ENCODE measurements at regions not wholly inside any gene's neighbourhood (a gene's known extent, or its start where the extent isn't known, plus 50 kb on each side); places are given as distances from the start of the nearest gene placed in this dataset.
A peak's percentile ranks its signal among the peaks of the same experiment; 100 is the strongest.

GRCh38 chr16:76906552-76906951 is 284.4 kb upstream of the MON1B start:
- DNase-seq (ENCODE audit: low read depth): no peak

- peak; percentile 54 for DNase-seq (ENCODE audit: low read depth)
These were observed 280.1 kb upstream of the MON1B start for GRCh38 chr16:76910931-76911330.

- no peak for DNase-seq (ENCODE audit: low read depth)
These were observed 277.9 kb upstream of the MON1B start for GRCh38 chr16:76913046-76913445.

- no peak for DNase-seq (ENCODE audit: low read depth)
These were observed 264.9 kb upstream of the MON1B start for GRCh38 chr16:76926042-76926441.

GRCh38 chr16:76926595-76926994 is 264.4 kb upstream of the MON1B start:
- no peak for DNase-seq (ENCODE audit: low read depth)

- DNase-seq (ENCODE audit: low read depth): no peak
These were observed 259.8 kb upstream of the MON1B start for GRCh38 chr16:76931186-76931585.

- no peak for DNase-seq (ENCODE audit: low read depth)
These were observed 258.3 kb upstream of the MON1B start for GRCh38 chr16:76932541-76933211.

- no peak for DNase-seq (ENCODE audit: low read depth)
These were observed 250.7 kb upstream of the MON1B start for GRCh38 chr16:76940251-76940650.

- no peak for DNase-seq (ENCODE audit: low read depth)
These were observed 249.9 kb upstream of the MON1B start for GRCh38 chr16:76941113-76941512.

GRCh38 chr16:76942089-76942488 is 248.9 kb upstream of the MON1B start:
- DNase-seq (ENCODE audit: low read depth): no peak

GRCh38 chr16:76943921-76944320 is 247.1 kb upstream of the MON1B start:
- no peak for DNase-seq (ENCODE audit: low read depth)

GRCh38 chr16:76946879-76947278 is 244.1 kb upstream of the MON1B start:
- DNase-seq (ENCODE audit: low read depth): peak; percentile 67

- DNase-seq (ENCODE audit: low read depth): no peak
These were observed 243.2 kb upstream of the MON1B start for GRCh38 chr16:76947749-76948148.

GRCh38 chr16:76955629-76956028 is 235.4 kb upstream of the MON1B start:
- no peak for DNase-seq (ENCODE audit: low read depth)

- no peak for DNase-seq (ENCODE audit: low read depth)
These were observed 234.6 kb upstream of the MON1B start for GRCh38 chr16:76956394-76956793.

- no peak for DNase-seq (ENCODE audit: low read depth)
These were observed 234.1 kb upstream of the MON1B start for GRCh38 chr16:76956841-76957240.

GRCh38 chr16:76959166-76959565 is 231.8 kb upstream of the MON1B start:
- no peak for DNase-seq (ENCODE audit: low read depth)

- DNase-seq (ENCODE audit: low read depth): no peak
These were observed 227.2 kb upstream of the MON1B start for GRCh38 chr16:76963614-76964315.

GRCh38 chr16:76964464-76965154 is 226.4 kb upstream of the MON1B start:
- no peak for DNase-seq (ENCODE audit: low read depth)

GRCh38 chr16:76970087-76970744 is 220.8 kb upstream of the MON1B start:
- DNase-seq (ENCODE audit: low read depth): no peak

GRCh38 chr16:76970745-76971099 is 220.3 kb upstream of the MON1B start:
- no peak for DNase-seq (ENCODE audit: low read depth)

GRCh38 chr16:76976101-76976500 is 214.9 kb upstream of the MON1B start:
- no peak for DNase-seq (ENCODE audit: low read depth)

GRCh38 chr16:76976756-76977155 is 214.2 kb upstream of the MON1B start:
- no peak for DNase-seq (ENCODE audit: low read depth)
